ENCODE measurements at regions not wholly inside any gene's neighbourhood (a gene's known extent, or its start where the extent isn't known, plus 50 kb on each side); places are given as distances from the start of the nearest gene placed in this dataset.

DNA sequence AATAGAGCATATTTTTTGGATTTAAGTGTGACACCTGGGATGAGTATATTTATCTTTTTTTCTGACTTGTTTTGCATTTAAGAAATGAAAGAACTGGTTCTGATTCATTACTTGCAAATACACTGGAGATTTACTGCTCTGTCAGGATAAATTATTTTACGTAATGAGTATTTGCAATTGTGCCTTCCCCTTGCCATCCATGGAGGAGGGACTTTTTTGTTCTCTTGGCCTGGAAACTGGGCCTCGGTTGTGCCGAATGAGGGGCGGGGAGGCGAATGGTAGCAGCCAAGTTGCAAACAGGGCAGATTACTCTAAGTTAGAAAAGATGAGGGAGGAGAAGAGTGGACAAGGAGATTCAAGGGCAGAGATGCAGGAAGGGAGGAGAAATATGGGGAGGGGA is 308.7 kb downstream of the ATP23 start:
- no peak overlapping the region for H3K4me3 ChIP-seq
- intact Hi-C loops (cut with DNase I; ENCODE audit: low total_unique reads): no loop called here

DNA sequence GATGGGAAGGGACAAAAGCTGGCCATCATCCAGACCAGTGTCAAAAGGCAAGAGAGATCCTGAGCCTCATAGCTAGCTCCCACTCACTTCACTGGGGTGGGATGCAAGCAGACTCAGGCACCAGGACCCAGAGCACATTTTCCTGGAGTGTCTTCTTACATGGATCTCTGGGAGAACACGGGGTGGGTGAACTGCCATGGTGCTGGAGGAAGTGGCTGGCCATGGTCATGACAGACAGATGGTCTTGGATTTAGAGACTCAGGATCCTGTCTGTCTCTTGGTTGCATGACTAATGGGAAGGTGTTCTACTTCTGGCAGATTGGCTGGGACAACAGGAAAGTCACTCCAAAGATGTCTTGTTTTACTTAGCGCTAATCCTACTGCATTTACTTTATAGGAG is 311.5 kb downstream of the ATP23 start:
- no peak overlapping the region for H3K4me3 ChIP-seq
- no peaks in the 10 kb centered on the region for H3K27me3 ChIP-seq (replicated peaks in 1 of 7)
- no peak for DNase-seq
- H3K27ac ChIP-seq: no peak overlapping the region
- no peak for TF ChIP-seq POLR2AphosphoS5 (IDR thresholded peaks at IDR 0.05)
- no peak for TF ChIP-seq POLR2A (IDR thresholded peaks at IDR 0.05)
- TF ChIP-seq CTCF (IDR thresholded peaks at IDR 0.05 in 8 of 11, conservative IDR thresholded peaks at IDR 0.05 in 3 of 11): no peak
- peaks cover 0 to 7% (median 0%) of the 10 kb centered on the region in 8 donors for H3K9me3 ChIP-seq
- 24 to 82% (median 81%) methylated on average over 2 of the region's 2 CpGs for WGBS, 5 donors
- intact Hi-C loops (cut with DNase I; ENCODE audit: low total_unique reads): no loop called here
- H3K36me3 ChIP-seq: no peaks in the 10 kb centered on the region
- H3K4me1 ChIP-seq: no peaks in the 10 kb centered on the region

More for the DNA sequence above, 308.7 kb downstream of the ATP23 start:
- Histone ChIP-seq H3K4me1 (no peaks in the 10 kb centered on the region), H3K27ac (no peak overlapping the region), H3K36me3 (no peaks in the 10 kb centered on the region), H3K27me3 (replicated peaks in 1 of 7) (no peaks in the 10 kb centered on the region), H3K9me3 (no peaks in the 10 kb centered on the region)
- TF ChIP-seq POLR2A (IDR thresholded peaks at IDR 0.05): no peak
- TF ChIP-seq CTCF (IDR thresholded peaks at IDR 0.05 in 8 of 11, conservative IDR thresholded peaks at IDR 0.05 in 3 of 11): no peak
- no peak for TF ChIP-seq POLR2AphosphoS5 (IDR thresholded peaks at IDR 0.05)
- DNase-seq: no peak
- 88 to 97% (median 94%) methylated on average over 5 of the region's 5 CpGs for WGBS, 5 donors

GRCh38 chr12:58253663-58254062 is 312.3 kb downstream of the ATP23 start:
- WGBS, 5 donors: 46 to 66% (median 62%) methylated on average over 1 of the region's 1 CpG
- DNase-seq: no peak

More at GRCh38 chr12:58253663-58254062, 312.3 kb downstream of the ATP23 start:
- TF ChIP-seq CTCF (IDR thresholded peaks at IDR 0.05 in 8 of 11, conservative IDR thresholded peaks at IDR 0.05 in 3 of 11) (no peak), POLR2AphosphoS5 (IDR thresholded peaks at IDR 0.05) (no peak), POLR2A (IDR thresholded peaks at IDR 0.05) (no peak)
- Histone ChIP-seq H3K36me3 (no peaks in the 10 kb centered on the region), H3K4me3 (no peak overlapping the region), H3K27ac (no peak overlapping the region), H3K9me3 (peaks cover 0 to 9% (median 0%) of the 10 kb centered on the region in 8 donors), H3K27me3 (replicated peaks in 1 of 7) (no peaks in the 10 kb centered on the region), H3K4me1 (no peaks in the 10 kb centered on the region)
- intact Hi-C loops (cut with DNase I; ENCODE audit: low total_unique reads): no loop called here

Measured in spleen (tissue), 11 donors.